ENCODE measurements at regions not wholly inside any gene's neighbourhood (a gene's known extent, or its start where the extent isn't known, plus 50 kb on each side); places are given as distances from the start of the nearest gene placed in this dataset.

- dilution Hi-C loops (cut with HindIII; ENCODE audit: low sequenced_read_pairs, unreplicated experiment): no loop called here
- H2BK20ac ChIP-seq (ENCODE audit: low read depth, low read length): no peak overlapping the region
- H3K9ac ChIP-seq (ENCODE audit: low read depth, low read length): no peak overlapping the region
- H2AFZ ChIP-seq (replicated peaks; ENCODE audit: low read length, poor library complexity): no peak overlapping the region
- no peak overlapping the region for H2BK5ac ChIP-seq (ENCODE audit: low read depth, low read length, poor library complexity, severe bottlenecking)
- H3K4me1 ChIP-seq (ENCODE audit: control insufficient read depth, insufficient read depth, low read length): no peaks in the 10 kb centered on the region
- no peak overlapping the region for H3K27ac ChIP-seq (ENCODE audit: insufficient read depth, low read length)
- no peaks in the 10 kb centered on the region for H3K79me1 ChIP-seq (ENCODE audit: low read depth in 1 of 2, low read length in 2 of 2)
- CTCF ChIA-PET: no interaction called here
- H2BK15ac ChIP-seq (ENCODE audit: low read depth, low read length): no peak overlapping the region
- H3K9me3 ChIP-seq (ENCODE audit: control insufficient read depth, insufficient read depth, low read length): no peaks in the 10 kb centered on the region
- in situ Hi-C loops (cut with MboI; ENCODE audit: low sequenced_read_pairs): no loop called here
- no peaks in the 10 kb centered on the region for H3K27me3 ChIP-seq (ENCODE audit: control insufficient read depth, insufficient read depth, low read length)
- BruUV-seq (replicated peaks): no TSS peak
- H3K4ac ChIP-seq (ENCODE audit: low read depth, low read length): no peak overlapping the region
- no peak overlapping the region for H3K14ac ChIP-seq (replicated peaks; ENCODE audit: low read depth, low read length)
- no peak overlapping the region for H3K4me2 ChIP-seq (ENCODE audit: low read depth, low read length)
- ATAC-seq (ENCODE audit: low read depth) (no peak), DNase-seq (no peak)
- TF ChIP-seq MAZ (IDR thresholded peaks at IDR 0.05; ENCODE audit: borderline replicate concordance, low read depth, low read length): no peak
- TF ChIP-seq RCOR1 (IDR thresholded peaks at IDR 0.05; ENCODE audit: insufficient replicate concordance, low read length): no peak
- TF ChIP-seq MAFK (IDR thresholded peaks at IDR 0.05; ENCODE audit: low read depth, low read length): no peak
- no peak for TF ChIP-seq RAD21 (IDR thresholded peaks at IDR 0.05; ENCODE audit: low read length)
- H4K8ac ChIP-seq (ENCODE audit: low read depth in 2 of 2, low read length in 2 of 2): no peak overlapping the region
- H4K5ac ChIP-seq (ENCODE audit: low read depth, low read length): no peak overlapping the region
- H2AK9ac ChIP-seq (replicated peaks; ENCODE audit: low read depth, low read length, poor library complexity): no peak overlapping the region
- POLR2A ChIA-PET (ENCODE audit: unreplicated experiment): no interaction called here
- no peaks in the 10 kb centered on the region for H4K20me1 ChIP-seq (ENCODE audit: insufficient read depth, low read length)
- H3K56ac ChIP-seq (ENCODE audit: extremely low read depth, insufficient read depth, low read length): no peak overlapping the region
- H2AK5ac ChIP-seq (ENCODE audit: low read depth, low read length): no peak overlapping the region
- intact Hi-C loops (cut with micrococcal nuclease): no loop called here
- H3K18ac ChIP-seq (ENCODE audit: low read depth, low read length): no peak overlapping the region
- no peaks in the 10 kb centered on the region for H3K36me3 ChIP-seq (ENCODE audit: control insufficient read depth, insufficient read depth, low read length)
- no peak overlapping the region for H4K91ac ChIP-seq (ENCODE audit: insufficient read depth, low read depth, low read length)
- no CpG with 5 or more reads among the region's 21 CpGs for WGBS, 2 experiments (ENCODE audit: extremely low coverage in 2 of 2, insufficient read length in 1 of 2)
- H3K23ac ChIP-seq (ENCODE audit: low read depth, low read length): no peak overlapping the region
- H3K9me1 ChIP-seq (ENCODE audit: insufficient read depth, low read length): no peaks in the 10 kb centered on the region
- no peak overlapping the region for H2BK120ac ChIP-seq (ENCODE audit: low read depth, low read length)
- H3K4me3 ChIP-seq (ENCODE audit: insufficient read depth, low read depth, low read length): no peak overlapping the region
Observed at GRCh38 chr15:97483232-97483631, 477.3 kb upstream of the ARRDC4 start.

All from IMR-90 (cell line).